ENCODE measurements at regions not wholly inside any gene's neighbourhood (a gene's known extent, or its start where the extent isn't known, plus 50 kb on each side); places are given as distances from the start of the nearest gene placed in this dataset.

- DNase-seq (ENCODE audit: low read depth in 4 of 4, low spot score in 2 of 4), result no peak
Measured at GRCh38 chr2:204042401-204042800, 105.8 kb downstream of the ICOS start.

GRCh38 chr2:204046145-204046544 is 109.6 kb downstream of the ICOS start:
- DNase-seq (ENCODE audit: low read depth in 4 of 4, low spot score in 2 of 4), result no peak

GRCh38 chr2:204049635-204050034 is 113.1 kb downstream of the ICOS start:
- DNase-seq (ENCODE audit: low read depth in 4 of 4, low spot score in 2 of 4), result no peak

GRCh38 chr2:204050681-204051080 is 114.1 kb downstream of the ICOS start:
- no peak for DNase-seq (ENCODE audit: low read depth in 4 of 4, low spot score in 2 of 4)

- DNase-seq (ENCODE audit: low read depth in 4 of 4, low spot score in 2 of 4), result no peak
Measured at GRCh38 chr2:204051476-204051875, 114.9 kb downstream of the ICOS start.

GRCh38 chr2:204051984-204052556 is 115.5 kb downstream of the ICOS start:
- no peak for DNase-seq (ENCODE audit: low read depth in 4 of 4, low spot score in 2 of 4)

- no peak for DNase-seq (ENCODE audit: low read depth in 4 of 4, low spot score in 2 of 4)
Measured at GRCh38 chr2:204059016-204059415, 122.5 kb downstream of the ICOS start.

- no peak for DNase-seq (ENCODE audit: low read depth in 4 of 4, low spot score in 2 of 4)
Measured at GRCh38 chr2:204060841-204061240, 124.3 kb downstream of the ICOS start.

- DNase-seq (ENCODE audit: low read depth in 4 of 4, low spot score in 2 of 4), result no peak
Measured at GRCh38 chr2:204061241-204061640, 124.7 kb downstream of the ICOS start.

GRCh38 chr2:204064119-204064518 is 127.6 kb downstream of the ICOS start:
- DNase-seq (ENCODE audit: low read depth in 4 of 4, low spot score in 2 of 4), result no peak

- no peak for DNase-seq (ENCODE audit: low read depth in 4 of 4, low spot score in 2 of 4)
Measured at GRCh38 chr2:204065566-204065965, 129.0 kb downstream of the ICOS start.

- no peak for DNase-seq (ENCODE audit: low read depth in 4 of 4, low spot score in 2 of 4)
Measured at GRCh38 chr2:204066051-204066450, 129.5 kb downstream of the ICOS start.

- DNase-seq (ENCODE audit: low read depth in 4 of 4, low spot score in 2 of 4), result no peak
Measured at GRCh38 chr2:204069804-204070203, 133.2 kb downstream of the ICOS start.

GRCh38 chr2:204072443-204073324 is 136.1 kb downstream of the ICOS start:
- peak in 1 of 4 donors; percentile 10 for DNase-seq (ENCODE audit: low read depth in 4 of 4, low spot score in 2 of 4)

GRCh38 chr2:204074456-204074855 is 137.9 kb downstream of the ICOS start:
- no peak for DNase-seq (ENCODE audit: low read depth in 4 of 4, low spot score in 2 of 4)

- no peak for DNase-seq (ENCODE audit: low read depth in 4 of 4, low spot score in 2 of 4)
Measured at GRCh38 chr2:204078003-204078698, 141.6 kb downstream of the ICOS start.

GRCh38 chr2:204081487-204082425 is 145.2 kb downstream of the ICOS start:
- peak in 1 of 4 donors; percentile 4 for DNase-seq (ENCODE audit: low read depth in 4 of 4, low spot score in 2 of 4)

GRCh38 chr2:204086167-204086566 is 149.6 kb downstream of the ICOS start:
- no peak for DNase-seq (ENCODE audit: low read depth in 4 of 4, low spot score in 2 of 4)

GRCh38 chr2:204089105-204089504 is 152.5 kb downstream of the ICOS start:
- no peak for DNase-seq (ENCODE audit: low read depth in 4 of 4, low spot score in 2 of 4)

- no peak for DNase-seq (ENCODE audit: low read depth in 4 of 4, low spot score in 2 of 4)
Measured at GRCh38 chr2:204089574-204089973, 153.0 kb downstream of the ICOS start.

Data from left renal cortex interstitium (tissue), 4 donors.